HCT116 (cell line): ENCODE measurements at regions not wholly inside any gene's neighbourhood (a gene's known extent, or its start where the extent isn't known, plus 50 kb on each side); places are given as distances from the start of the nearest gene placed in this dataset.
A peak's percentile ranks its signal among the peaks of the same experiment; 100 is the strongest.

Experiments used
- ATAC-seq: fragments of 200-7000 bp; cut with Tn5 transposase; 2 replicates; pipeline ENCODE4 v1.9.1; 2020; ENCODE audit warnings: mild to moderate bottlenecking, moderate library complexity
- BruUV-seq: library from RNA; stranded (reverse); fragments of 400-500 nt; replicated peaks from 2 replicates; lab custom pipeline; 2021; lab: Mats Ljungman, UMichigan
- CTCF ChIA-PET: fragments of 300-600 bp; sonication (Branson Sonifier 250); formaldehyde crosslinking; loops from one replicate; lab custom pipeline; 2021; ENCODE audit warnings: antibody characterized with exemption; lab: Charles Lee
- POLR2A ChIA-PET: fragments of 300-600, 350-600 bp; sonication (Branson Sonifier 250); formaldehyde crosslinking; loops from one replicate; lab custom pipeline; 2021; ENCODE audit warnings: antibody characterized with exemption; lab: Charles Lee
- RAD21 ChIA-PET, 2 experiments: fragments of 300-600 bp; sonication (Branson Sonifier 250); formaldehyde crosslinking; loops; one replicate each; lab custom pipeline; 2023; ENCODE audit warnings: low total read pairs in 2 of 2; ENCODE audit not compliant: uncharacterized antibody in 2 of 2, unreplicated experiment in 2 of 2, low non-redundant PET in 1 of 2; lab: Charles Lee
- DNase-seq: peaks from one replicate; pipeline ENCODE4 v3.0.0-alpha.2; 2010; ENCODE audit warnings: low read depth, low spot score
- H2AFZ ChIP-seq: fragments of 200-600 bp; shearing (Covaris generic), sonication (generic); 2 replicates; pipeline ENCODE4 v1.6.1; 2017; ENCODE audit warnings: low read depth, mixed run types, mixed read lengths, antibody characterized with exemption, low read length; ENCODE audit not compliant: poor library complexity, severe bottlenecking
- H3K27ac ChIP-seq: 2 replicates; pipeline ENCODE4 v1.5.1; 2012; ENCODE audit warnings: low read depth, low read length
- H3K27me3 ChIP-seq: fragments of 200-600 bp; sonication (generic); 2 replicates; pipeline ENCODE4 v1.6.1; 2016; ENCODE audit warnings: mixed run types, low read length, mixed read lengths; ENCODE audit not compliant: insufficient read depth
- H3K36me3 ChIP-seq, 2 experiments: fragments of 200-500 bp in 1 of 2; fragments of 200-600 bp in 1 of 2; sonication (Bioruptor generic) in 1 of 2; sonication (generic) in 1 of 2; 2 replicates each; pipeline versions ENCODE4 v1.5.1 to v1.6.1; 2014 to 2016; ENCODE audit warnings: low read length in 2 of 2, inconsistent platforms in 1 of 2, mixed read lengths in 1 of 2, mixed run types in 1 of 2; ENCODE audit not compliant: insufficient read depth in 2 of 2, control insufficient read depth in 1 of 2
- H3K4me1 ChIP-seq, 2 experiments: fragments of 200-600 bp in 1 of 2; sonication (generic) in 1 of 2; 2 replicates each; pipeline versions ENCODE4 v1.5.1 to v1.6.1; 2012 to 2017; ENCODE audit warnings: low read length in 2 of 2, inconsistent platforms in 1 of 2, mild to moderate bottlenecking in 1 of 2, mixed read lengths in 1 of 2, mixed run types in 1 of 2, moderate library complexity in 1 of 2; ENCODE audit not compliant: insufficient read depth in 2 of 2, control insufficient read depth in 1 of 2
- H3K4me2 ChIP-seq: fragments of 200-600 bp; sonication (generic); 2 replicates; pipeline ENCODE4 v1.6.1; 2017; ENCODE audit warnings: mixed run types, low read length, mixed read lengths
- H3K4me3 ChIP-seq, 2 experiments: fragments of 200-600 bp in 1 of 2; sonication (generic) in 1 of 2; replicated peaks in 1 of 2; 2 replicates each; pipeline ENCODE4 v1.5.1; 2011 to 2016; ENCODE audit warnings: low read length in 2 of 2, control low read depth in 1 of 2, low read depth in 1 of 2, mild to moderate bottlenecking in 1 of 2, mixed read lengths in 1 of 2, mixed run types in 1 of 2
- H3K79me2 ChIP-seq: fragments of 200-600 bp; sonication (generic); 2 replicates; pipeline ENCODE4 v1.6.1; 2017; ENCODE audit warnings: mild to moderate bottlenecking, mixed run types, low read length, moderate library complexity, mixed read lengths; ENCODE audit not compliant: insufficient read depth
- H3K9ac ChIP-seq: fragments of 200-600 bp; sonication (generic); 2 replicates; pipeline ENCODE4 v1.6.1; 2016; ENCODE audit warnings: low read length, mixed read lengths
- H3K9me2 ChIP-seq: fragments of 200-600 bp; sonication (generic), shearing (Covaris generic); 2 replicates; pipeline ENCODE4 v1.6.1; 2017; ENCODE audit warnings: mixed run types, mild to moderate bottlenecking, moderate library complexity; ENCODE audit not compliant: insufficient read depth
- H3K9me3 ChIP-seq, 2 experiments: fragments of 200-500 bp in 1 of 2; fragments of 200-600 bp in 1 of 2; sonication (Bioruptor generic) in 1 of 2; sonication (generic) in 1 of 2; 2 replicates each; pipeline ENCODE4 v1.6.1; 2014 to 2017; ENCODE audit warnings: low read length in 2 of 2, mixed read lengths in 2 of 2, inconsistent platforms in 1 of 2, low read depth in 1 of 2, mild to moderate bottlenecking in 1 of 2, mixed run types in 1 of 2, moderate library complexity in 1 of 2; ENCODE audit not compliant: control insufficient read depth in 1 of 2, insufficient read depth in 1 of 2
- H4K20me1 ChIP-seq: fragments of 200-600 bp; sonication (generic), shearing (Covaris generic); 2 replicates; pipeline ENCODE4 v1.6.1; 2017; ENCODE audit warnings: mixed run types, mild to moderate bottlenecking, moderate library complexity; ENCODE audit not compliant: insufficient read depth
- CEBPB ChIP-seq: IDR thresholded peaks from 2 replicates; pipeline ENCODE4 v1.6.1; 2012; ENCODE audit warnings: low read depth
- EGR1 ChIP-seq: IDR thresholded peaks from 2 replicates; pipeline ENCODE4 v1.6.1; 2012; ENCODE audit warnings: low read depth
- EZH2 ChIP-seq: fragments of 200-600 bp; sonication (generic); IDR thresholded peaks from 2 replicates; pipeline ENCODE4 v1.6.1; 2017; ENCODE audit warnings: antibody characterized with exemption, mixed run types
- EZH2phosphoT487 ChIP-seq: fragments of 200-600 bp; IDR thresholded peaks from 2 replicates; pipeline ENCODE4 v1.6.1; 2018; ENCODE audit warnings: antibody characterized with exemption, borderline replicate concordance
- FOSL1 ChIP-seq: IDR thresholded peaks from 2 replicates; pipeline ENCODE4 v1.6.1; 2012; ENCODE audit warnings: low read depth
- POLR2A ChIP-seq: IDR thresholded peaks from 2 replicates; pipeline ENCODE4 v1.7.0; 2011; ENCODE audit warnings: borderline replicate concordance; ENCODE audit not compliant: insufficient read depth, insufficient read length; ENCODE audit errors: extremely low read depth
- SRF ChIP-seq: IDR thresholded peaks from 2 replicates; pipeline ENCODE4 v1.6.1; 2012; ENCODE audit warnings: low read depth
- TCF7L2 ChIP-seq: IDR thresholded peaks from 2 replicates; pipeline ENCODE4 v1.7.0; 2011; ENCODE audit warnings: borderline replicate concordance, inconsistent platforms; ENCODE audit not compliant: insufficient read depth, insufficient read length; ENCODE audit errors: extremely low read depth
- ZFX ChIP-seq: fragments of 450-650 bp; IDR thresholded peaks from 2 replicates; pipeline ENCODE4 v1.6.1; 2017
- intact Hi-C: fragments of 100-400 bp; cut with micrococcal nuclease; formaldehyde crosslinking; loops from 2 replicates; pipeline ENCODE4 v1.10.0; 2022
- TF ChIP-seq, protein P1 (sequence below): IDR thresholded peaks from 2 replicates; pipeline ENCODE4 v1.6.1; 2011; ENCODE audit warnings: mild to moderate bottlenecking, low read length, moderate library complexity; ENCODE audit not compliant: insufficient replicate concordance; ENCODE audit errors: extremely low read depth
- TF ChIP-seq, protein P2 (sequence below), 3 experiments: fragments of 200-600 bp in 1 of 3; sonication (generic) in 1 of 3; IDR thresholded peaks in 2 of 3; conservative IDR thresholded peaks in 1 of 3; 2 replicates each; pipeline ENCODE4 v1.5.1; 2012 to 2017; ENCODE audit warnings: low read depth in 2 of 3, low read length in 2 of 3, antibody characterized with exemption in 1 of 3, borderline replicate concordance in 1 of 3, control low read depth in 1 of 3, mild to moderate bottlenecking in 1 of 3, mixed read lengths in 1 of 3, mixed run types in 1 of 3, moderate library complexity in 1 of 3; ENCODE audit not compliant: insufficient read depth in 1 of 3
- TF ChIP-seq, protein P3 (sequence below): IDR thresholded peaks from 2 replicates; pipeline ENCODE4 v1.6.1; 2012
- TF ChIP-seq, protein P4 (sequence below): IDR thresholded peaks from 2 replicates; pipeline ENCODE4 v1.6.1; 2012
- TF ChIP-seq, protein P5 (sequence below): IDR thresholded peaks from 2 replicates; pipeline ENCODE4 v1.6.1; 2012; ENCODE audit warnings: low read depth

DNA sequence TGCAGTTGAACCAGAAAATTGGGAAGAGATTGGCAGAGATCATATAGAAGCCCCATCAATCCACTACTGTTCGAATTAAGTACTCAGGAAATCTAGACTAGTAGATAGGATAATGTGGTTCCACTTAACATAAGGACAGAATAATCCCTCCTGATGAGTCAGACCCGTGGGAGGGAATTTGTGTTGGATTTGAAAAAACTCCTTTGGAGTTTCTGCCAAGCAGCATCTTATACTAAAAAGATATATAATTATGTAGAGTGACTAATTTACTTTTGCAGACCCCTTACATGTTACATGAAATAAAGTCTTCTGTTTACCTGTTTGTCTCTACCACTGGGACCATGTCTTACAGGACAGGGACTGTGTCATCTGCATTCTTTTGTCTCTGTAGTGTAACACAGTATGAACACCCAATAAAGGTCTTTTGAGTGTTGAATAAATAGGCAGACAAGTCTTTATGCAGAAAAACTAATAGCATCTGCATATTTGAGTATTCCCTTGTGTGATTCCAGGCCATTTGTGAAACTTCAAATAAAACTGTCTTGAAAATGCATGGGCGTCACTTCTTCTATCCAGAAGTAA, 122.6 kb upstream of the DNAJC10 start:
- peak; percentile 71 for ATAC-seq
- CTCF ChIA-PET, result no interaction called here

More for the DNA sequence above, 122.6 kb upstream of the DNAJC10 start:
- peaks cover 3 to 17% of the 10 kb centered on the region in 2 experiments; a peak in 3 of 4 replicates for H3K4me1 ChIP-seq
- peak overlapping the region; percentile 63 for H3K4me2 ChIP-seq
- BruUV-seq, result no TSS peak
- no peaks in the 10 kb centered on the region for H3K36me3 ChIP-seq
- no peaks in the 10 kb centered on the region for H3K27me3 ChIP-seq
- DNase-seq, result no peak
- TF ChIP-seq, protein P1, sequence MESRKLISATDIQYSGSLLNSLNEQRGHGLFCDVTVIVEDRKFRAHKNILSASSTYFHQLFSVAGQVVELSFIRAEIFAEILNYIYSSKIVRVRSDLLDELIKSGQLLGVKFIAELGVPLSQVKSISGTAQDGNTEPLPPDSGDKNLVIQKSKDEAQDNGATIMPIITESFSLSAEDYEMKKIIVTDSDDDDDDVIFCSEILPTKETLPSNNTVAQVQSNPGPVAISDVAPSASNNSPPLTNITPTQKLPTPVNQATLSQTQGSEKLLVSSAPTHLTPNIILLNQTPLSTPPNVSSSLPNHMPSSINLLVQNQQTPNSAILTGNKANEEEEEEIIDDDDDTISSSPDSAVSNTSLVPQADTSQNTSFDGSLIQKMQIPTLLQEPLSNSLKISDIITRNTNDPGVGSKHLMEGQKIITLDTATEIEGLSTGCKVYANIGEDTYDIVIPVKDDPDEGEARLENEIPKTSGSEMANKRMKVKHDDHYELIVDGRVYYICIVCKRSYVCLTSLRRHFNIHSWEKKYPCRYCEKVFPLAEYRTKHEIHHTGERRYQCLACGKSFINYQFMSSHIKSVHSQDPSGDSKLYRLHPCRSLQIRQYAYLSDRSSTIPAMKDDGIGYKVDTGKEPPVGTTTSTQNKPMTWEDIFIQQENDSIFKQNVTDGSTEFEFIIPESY, result no peak
- no peak for TF ChIP-seq TCF7L2
- TF ChIP-seq, protein P2, sequence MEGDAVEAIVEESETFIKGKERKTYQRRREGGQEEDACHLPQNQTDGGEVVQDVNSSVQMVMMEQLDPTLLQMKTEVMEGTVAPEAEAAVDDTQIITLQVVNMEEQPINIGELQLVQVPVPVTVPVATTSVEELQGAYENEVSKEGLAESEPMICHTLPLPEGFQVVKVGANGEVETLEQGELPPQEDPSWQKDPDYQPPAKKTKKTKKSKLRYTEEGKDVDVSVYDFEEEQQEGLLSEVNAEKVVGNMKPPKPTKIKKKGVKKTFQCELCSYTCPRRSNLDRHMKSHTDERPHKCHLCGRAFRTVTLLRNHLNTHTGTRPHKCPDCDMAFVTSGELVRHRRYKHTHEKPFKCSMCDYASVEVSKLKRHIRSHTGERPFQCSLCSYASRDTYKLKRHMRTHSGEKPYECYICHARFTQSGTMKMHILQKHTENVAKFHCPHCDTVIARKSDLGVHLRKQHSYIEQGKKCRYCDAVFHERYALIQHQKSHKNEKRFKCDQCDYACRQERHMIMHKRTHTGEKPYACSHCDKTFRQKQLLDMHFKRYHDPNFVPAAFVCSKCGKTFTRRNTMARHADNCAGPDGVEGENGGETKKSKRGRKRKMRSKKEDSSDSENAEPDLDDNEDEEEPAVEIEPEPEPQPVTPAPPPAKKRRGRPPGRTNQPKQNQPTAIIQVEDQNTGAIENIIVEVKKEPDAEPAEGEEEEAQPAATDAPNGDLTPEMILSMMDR (IDR thresholded peaks at IDR 0.05 in 2 of 3, conservative IDR thresholded peaks at IDR 0.05 in 1 of 3; ENCODE audit: borderline replicate concordance in 1 of 3, insufficient read depth in 1 of 3, low read depth in 2 of 3, low read length in 2 of 3), result no peak; a peak in 1 of 6 replicates
- TF ChIP-seq, protein P3, sequence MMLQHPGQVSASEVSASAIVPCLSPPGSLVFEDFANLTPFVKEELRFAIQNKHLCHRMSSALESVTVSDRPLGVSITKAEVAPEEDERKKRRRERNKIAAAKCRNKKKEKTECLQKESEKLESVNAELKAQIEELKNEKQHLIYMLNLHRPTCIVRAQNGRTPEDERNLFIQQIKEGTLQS, result no peak
- peak; percentile 67 for TF ChIP-seq EGR1
- TF ChIP-seq EZH2phosphoT487, result no peak
- no peak for TF ChIP-seq ZFX
- TF ChIP-seq EZH2, result no peak
- TF ChIP-seq POLR2A, result no peak
- no peak for TF ChIP-seq SRF
- TF ChIP-seq CEBPB, result no peak
- TF ChIP-seq, protein P4, sequence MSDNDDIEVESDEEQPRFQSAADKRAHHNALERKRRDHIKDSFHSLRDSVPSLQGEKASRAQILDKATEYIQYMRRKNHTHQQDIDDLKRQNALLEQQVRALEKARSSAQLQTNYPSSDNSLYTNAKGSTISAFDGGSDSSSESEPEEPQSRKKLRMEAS, result no peak
- TF ChIP-seq, protein P5, sequence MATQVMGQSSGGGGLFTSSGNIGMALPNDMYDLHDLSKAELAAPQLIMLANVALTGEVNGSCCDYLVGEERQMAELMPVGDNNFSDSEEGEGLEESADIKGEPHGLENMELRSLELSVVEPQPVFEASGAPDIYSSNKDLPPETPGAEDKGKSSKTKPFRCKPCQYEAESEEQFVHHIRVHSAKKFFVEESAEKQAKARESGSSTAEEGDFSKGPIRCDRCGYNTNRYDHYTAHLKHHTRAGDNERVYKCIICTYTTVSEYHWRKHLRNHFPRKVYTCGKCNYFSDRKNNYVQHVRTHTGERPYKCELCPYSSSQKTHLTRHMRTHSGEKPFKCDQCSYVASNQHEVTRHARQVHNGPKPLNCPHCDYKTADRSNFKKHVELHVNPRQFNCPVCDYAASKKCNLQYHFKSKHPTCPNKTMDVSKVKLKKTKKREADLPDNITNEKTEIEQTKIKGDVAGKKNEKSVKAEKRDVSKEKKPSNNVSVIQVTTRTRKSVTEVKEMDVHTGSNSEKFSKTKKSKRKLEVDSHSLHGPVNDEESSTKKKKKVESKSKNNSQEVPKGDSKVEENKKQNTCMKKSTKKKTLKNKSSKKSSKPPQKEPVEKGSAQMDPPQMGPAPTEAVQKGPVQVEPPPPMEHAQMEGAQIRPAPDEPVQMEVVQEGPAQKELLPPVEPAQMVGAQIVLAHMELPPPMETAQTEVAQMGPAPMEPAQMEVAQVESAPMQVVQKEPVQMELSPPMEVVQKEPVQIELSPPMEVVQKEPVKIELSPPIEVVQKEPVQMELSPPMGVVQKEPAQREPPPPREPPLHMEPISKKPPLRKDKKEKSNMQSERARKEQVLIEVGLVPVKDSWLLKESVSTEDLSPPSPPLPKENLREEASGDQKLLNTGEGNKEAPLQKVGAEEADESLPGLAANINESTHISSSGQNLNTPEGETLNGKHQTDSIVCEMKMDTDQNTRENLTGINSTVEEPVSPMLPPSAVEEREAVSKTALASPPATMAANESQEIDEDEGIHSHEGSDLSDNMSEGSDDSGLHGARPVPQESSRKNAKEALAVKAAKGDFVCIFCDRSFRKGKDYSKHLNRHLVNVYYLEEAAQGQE, result no peak
- peak; percentile 24; the same call in 1 of the 2 replicates for TF ChIP-seq FOSL1
- no peaks in the 10 kb centered on the region for H3K9me2 ChIP-seq
- no peak overlapping the region for H3K9ac ChIP-seq
- H3K4me3 ChIP-seq, result no peak overlapping the region
- ChIA-PET RAD21 (no interaction called here), POLR2A (no interaction called here)
- peak overlapping the region; percentile 42 for H2AFZ ChIP-seq
- H3K9me3 ChIP-seq, result no peaks in the 10 kb centered on the region
- H4K20me1 ChIP-seq, result no peaks in the 10 kb centered on the region
- no peak overlapping the region for H3K27ac ChIP-seq
- intact Hi-C loops, result loop anchor here (5.0 kb wide), 1 partner anchor 54 kb away; no protein-coding TSS in a partner anchor
- H3K79me2 ChIP-seq, result no peaks in the 10 kb centered on the region
